Right lobe of liver (tissue), 4 donors: ENCODE measurements at regions not wholly inside any gene's neighbourhood (a gene's known extent, or its start where the extent isn't known, plus 50 kb on each side); places are given as distances from the start of the nearest gene placed in this dataset.

ENCODE experiments used
- CTCF ChIP-seq, 4 donors: fragments of 200-600 bp in 3 of 4; fragments of 450-650 bp in 1 of 4; IDR thresholded peaks; one replicate each; pipeline versions ENCODE4 v1.5.1 to v1.8.0; 2016 to 2022; ENCODE audit warnings: antibody characterized with exemption in 4 of 4, mild to moderate bottlenecking in 2 of 4
- POLR2A ChIP-seq: fragments of 450-650 bp; IDR thresholded peaks from one replicate; pipeline ENCODE4 v1.6.1; 2017; ENCODE audit warnings: antibody characterized with exemption, mild to moderate bottlenecking
- donor health status: DM: no; HTN: no; CAD: no.
- donor health status: DM: no; HTN: no; CAD: no.
- donor health status: DM: no; HTN: yes; CAD: no.

DNA sequence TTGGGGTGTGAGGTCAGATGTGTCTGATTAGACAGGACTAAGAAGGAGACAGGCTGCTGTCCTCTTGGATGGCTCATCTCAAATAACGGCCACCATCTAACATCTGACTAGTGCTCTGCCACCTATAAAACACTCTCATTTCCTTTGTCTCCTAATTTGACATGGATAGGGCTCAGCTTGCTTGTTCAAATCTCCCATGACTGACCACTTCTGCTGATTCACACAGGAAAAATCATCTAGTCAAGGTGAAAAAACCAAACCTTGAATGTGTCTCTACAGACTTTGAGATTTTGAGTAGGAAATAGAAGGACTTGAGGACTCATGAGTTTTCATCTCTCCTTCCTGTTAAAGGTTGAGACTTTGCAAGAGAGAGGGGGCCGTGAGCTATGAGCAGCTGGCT lies 150.6 kb downstream of the IER5 start:
- TF ChIP-seq CTCF (IDR thresholded peaks at IDR 0.05), result no peak
- TF ChIP-seq POLR2A, result no peak
